GM21825 (cell line): ENCODE measurements at regions not wholly inside any gene's neighbourhood (a gene's known extent, or its start where the extent isn't known, plus 50 kb on each side); places are given as distances from the start of the nearest gene placed in this dataset.
A peak's percentile ranks its signal among the peaks of the same experiment; 100 is the strongest.
"Not testable (repeated sequence)": the region's sequence is repeated elsewhere in the genome, so short reads cannot be mapped to it uniquely, and the experiment has no call there.

Experiments
- ATAC-seq: cut with Tn5 transposase; IDR thresholded peaks from one replicate; pipeline ENCODE4 v1.9.1; 2021; ENCODE audit warnings: mild to moderate bottlenecking, moderate library complexity; ENCODE audit not compliant: unreplicated experiment

GRCh38 chr7:136136906-136137454, 159.8 kb upstream of the MTPN start:
- no peak for ATAC-seq

DNA sequence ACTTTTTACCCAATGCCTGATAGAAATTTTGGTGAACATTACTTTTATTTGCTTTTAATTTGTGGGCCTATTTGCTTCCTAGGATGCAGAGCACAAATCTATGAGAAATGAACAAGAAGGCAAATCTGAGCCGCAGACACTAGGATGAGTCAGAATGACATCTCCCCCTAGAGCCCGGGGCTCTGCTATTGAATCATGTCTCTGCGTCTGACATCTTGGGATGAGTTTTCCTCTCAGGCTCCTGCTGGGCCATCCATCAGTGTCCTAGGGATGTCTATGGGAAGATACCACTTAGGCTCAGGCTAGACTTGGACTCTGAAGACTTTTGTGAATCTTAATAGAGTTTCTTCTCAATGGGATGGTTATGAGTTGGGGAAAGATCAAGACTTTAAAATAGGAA, 157.3 kb upstream of the MTPN start:
- ATAC-seq: no peak

DNA sequence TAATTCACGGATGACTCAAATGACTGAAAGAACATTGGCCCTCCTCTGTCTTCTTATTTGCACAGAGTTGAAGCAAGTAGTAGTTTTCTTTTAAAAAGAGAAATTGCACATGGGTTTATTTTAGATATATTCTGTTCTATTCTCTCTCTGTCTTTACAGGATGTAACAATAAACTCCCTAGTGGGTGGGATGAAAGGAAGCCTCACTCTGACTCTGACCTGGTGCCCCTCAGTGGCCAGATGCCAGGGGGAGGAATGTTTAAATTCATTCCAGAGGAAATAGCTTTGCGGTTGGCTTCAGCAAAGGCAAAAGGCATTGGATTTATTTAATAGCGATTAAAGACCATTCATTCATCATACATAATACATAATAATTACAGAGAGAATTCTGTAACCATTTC, 156.4 kb upstream of the MTPN start:
- no peak for ATAC-seq

DNA sequence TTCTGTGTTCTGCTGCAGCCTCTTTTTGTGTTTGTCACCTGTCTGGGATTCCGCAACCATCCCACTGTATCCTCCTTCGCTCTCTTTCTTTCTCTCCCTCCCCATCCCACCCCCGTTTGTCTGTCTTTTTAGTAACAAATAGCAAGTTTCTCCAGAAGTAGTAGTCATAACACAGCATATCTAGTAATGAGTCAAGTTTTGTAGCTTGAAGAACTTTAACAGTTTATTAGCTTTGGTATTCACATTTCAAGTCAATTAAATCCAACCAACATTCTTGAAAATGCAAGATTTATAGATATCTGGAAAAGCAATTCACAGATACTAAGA, 154.1 kb upstream of the MTPN start:
- no peak for ATAC-seq

DNA sequence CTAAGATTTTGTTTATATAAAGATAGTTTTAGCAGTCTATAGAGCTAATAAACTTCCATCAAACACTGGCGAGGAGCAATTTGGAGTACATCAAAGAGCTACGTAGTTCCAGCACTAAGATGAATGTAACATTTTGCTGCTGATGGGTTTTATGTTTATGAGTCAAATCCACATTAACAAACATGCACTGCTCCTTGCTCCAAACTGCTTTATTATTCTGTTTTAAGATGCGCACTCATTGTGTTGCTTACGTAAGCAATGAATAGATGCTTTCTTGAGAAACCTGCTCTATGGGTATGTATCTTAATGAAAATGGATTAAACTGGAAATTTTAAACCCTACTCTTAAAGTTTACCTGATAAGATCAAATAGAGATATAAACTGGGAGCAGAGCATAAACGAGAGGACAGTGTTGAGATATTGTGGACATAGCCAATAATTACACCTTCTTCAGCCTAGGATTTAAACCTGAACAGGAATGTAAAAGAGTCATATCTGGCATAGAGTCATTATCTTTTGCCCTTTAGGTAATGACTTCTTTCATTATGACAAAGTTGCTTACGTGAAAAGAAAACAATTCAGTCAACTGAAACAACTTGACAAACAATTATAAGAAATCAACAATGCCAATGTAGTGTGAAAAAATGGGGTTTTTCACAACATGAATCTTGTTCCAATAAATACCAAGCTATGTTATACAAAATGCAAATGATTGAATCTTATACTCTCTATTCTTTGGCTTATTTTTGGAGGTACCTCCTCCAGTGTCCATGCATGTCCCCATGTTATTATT, 153.5 kb upstream of the MTPN start:
- no peak for ATAC-seq

- no peak for ATAC-seq
Measured at GRCh38 chr7:136128050-136128449, 150.9 kb upstream of the MTPN start.

GRCh38 chr7:136123352-136123751, 146.2 kb upstream of the MTPN start:
- no peak for ATAC-seq

DNA sequence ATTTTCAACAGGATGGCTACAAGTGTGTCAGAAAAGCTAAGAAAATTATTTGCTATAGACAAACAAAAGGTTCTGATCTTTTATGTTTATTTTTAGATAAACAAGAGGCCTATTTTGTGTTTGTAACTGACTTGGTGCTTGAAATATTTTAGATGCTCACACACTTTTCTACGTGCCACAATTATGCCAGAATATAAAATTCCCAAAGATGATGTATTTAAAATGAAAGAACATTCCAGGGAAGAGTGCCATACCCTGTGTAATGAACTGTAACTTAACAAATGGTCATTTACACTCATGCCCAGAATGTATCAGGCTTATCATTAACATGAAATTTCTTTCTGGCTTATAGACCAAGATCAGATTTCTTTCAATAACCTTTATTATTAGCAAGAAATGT, 144.9 kb upstream of the MTPN start:
- no peak for ATAC-seq

- ATAC-seq: no peak
Measured at GRCh38 chr7:136117539-136117938, 140.4 kb upstream of the MTPN start.

- no peak for ATAC-seq
Measured at GRCh38 chr7:136116186-136116585, 139.0 kb upstream of the MTPN start.

DNA sequence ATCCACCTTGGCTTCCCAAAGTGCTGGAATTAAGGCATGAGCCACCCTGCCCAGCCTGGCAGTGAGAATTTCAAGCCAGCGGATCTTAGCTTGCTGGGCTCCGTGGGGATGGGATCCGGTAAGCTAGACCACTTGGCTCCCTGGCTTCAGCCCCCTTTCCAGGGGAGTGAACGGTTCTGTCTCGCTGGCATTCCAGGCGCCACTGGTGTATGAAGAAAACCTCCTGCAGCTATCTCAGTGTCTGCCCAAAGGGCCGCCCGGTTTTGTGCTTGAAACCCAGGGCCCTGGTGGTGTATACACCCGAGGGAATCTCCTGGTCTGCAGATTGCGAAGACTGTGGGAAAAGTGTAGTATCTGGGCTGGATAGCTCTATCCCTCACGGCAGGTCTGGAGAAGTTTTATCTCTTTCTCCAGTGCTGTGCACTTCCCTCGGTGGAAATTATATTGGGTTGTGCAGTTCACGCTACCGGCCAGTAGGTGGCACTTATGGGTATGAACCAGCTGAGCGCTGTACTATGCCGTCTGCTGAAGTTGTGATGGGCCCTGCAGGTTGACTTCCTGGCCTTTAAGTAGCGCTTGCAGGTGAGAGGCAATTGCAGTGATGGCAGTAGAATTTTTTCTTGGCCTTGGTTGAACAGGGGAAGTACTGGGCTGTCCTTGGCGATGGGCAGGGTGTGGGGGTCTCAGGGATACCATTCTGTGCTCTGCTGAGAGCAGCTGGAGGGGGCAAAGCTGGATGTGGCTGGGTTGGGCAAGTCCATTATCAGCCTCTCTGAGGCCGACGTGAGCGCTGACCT, 138.0 kb upstream of the MTPN start:
- peak; percentile 99 for ATAC-seq

DNA sequence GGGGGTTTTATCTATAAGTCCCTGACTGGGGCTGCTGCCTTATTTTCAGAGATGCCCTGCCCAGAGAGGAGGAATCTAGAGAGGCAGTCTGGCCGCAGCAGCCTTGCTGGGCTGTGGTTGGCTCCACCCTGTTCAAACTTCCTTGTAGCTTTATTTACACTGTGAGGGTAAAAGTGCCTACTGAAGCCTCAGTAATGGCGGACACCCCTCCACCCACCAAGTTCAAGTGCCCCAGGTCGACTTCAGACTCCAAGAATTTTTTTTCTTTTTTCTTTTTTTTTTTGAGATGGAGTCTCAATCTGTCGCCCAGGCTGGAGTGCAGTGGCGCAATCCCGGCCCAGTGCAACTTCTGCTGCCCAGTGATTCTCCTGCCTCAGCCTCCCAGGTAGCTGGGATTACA, 137.3 kb upstream of the MTPN start:
- not testable (repeated sequence) for ATAC-seq

DNA sequence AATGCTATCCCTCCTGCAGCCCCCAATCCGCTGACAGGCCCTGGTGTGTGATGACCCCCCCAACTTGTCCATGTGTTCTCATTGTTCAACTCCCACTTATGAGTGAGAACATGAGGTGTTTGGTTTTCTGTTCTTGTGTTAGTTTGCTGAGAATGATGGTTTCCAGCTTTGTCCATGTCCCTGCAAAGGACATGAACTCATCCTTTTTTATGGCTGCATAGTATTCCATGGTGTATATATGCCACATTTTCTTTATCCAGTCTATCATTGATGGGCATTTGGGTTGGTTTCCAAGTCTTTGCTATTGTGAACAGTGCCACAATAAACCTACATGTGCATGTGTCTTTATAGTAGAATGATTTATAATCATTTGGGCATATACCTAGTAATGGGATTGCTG, 131.9 kb upstream of the MTPN start:
- not testable (repeated sequence) for ATAC-seq

DNA sequence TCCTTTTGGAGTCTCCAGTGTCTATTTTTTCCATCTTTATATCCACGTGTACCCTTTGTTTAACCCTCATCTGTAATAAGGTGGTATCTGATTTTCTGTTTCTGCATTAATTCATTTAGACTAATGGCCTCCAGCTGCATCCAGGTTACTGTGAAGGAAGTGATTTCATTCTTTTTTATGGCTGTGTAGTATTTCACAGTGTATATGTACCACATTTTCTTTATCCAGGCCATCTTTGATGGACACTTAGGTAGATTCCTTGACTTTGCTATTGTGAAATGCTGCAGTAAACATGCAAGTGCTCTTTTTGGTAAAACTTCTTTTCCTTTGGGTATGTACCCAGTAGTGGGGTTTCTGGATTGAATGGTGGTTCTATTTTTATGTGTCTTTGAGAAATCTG, 128.0 kb upstream of the MTPN start:
- ATAC-seq: no peak

DNA sequence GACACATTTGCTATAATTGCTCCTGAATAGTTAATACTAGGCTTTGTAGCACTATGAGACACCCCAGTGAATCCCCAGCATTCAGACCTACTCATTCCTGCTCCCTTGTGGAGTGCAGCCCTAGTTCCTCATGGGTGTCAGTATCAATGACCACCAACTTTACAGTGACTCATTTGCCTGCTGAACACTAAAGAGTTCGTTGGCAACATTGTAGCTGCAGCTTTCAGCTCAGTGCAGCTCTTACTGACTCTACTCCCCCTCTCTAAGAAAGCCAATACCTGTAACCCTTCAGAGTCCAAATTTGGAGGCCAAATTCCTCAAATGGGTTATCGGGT, 127.1 kb upstream of the MTPN start:
- ATAC-seq: no peak

GRCh38 chr7:136103545-136104268, 126.5 kb upstream of the MTPN start:
- no peak for ATAC-seq

GRCh38 chr7:136102881-136103280, 125.7 kb upstream of the MTPN start:
- no peak for ATAC-seq

DNA sequence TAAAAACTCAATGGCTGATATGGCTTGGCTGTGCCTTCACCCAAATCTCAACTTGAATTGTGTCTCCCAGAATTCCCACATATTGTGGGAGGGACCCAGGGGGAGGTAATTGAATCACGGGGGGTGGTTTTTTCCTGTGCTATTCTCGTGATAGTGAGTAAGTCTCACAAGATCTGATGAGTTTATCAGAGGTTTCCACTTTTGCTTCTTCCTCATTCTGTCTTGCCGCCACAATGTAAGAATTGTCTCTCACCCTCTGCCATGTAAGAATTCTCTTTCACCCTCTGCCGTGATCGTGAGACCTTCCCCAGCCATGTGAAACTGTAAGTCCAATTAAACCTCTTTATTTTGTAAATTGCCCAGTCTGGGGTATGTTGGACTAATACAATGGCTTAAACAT, 115.6 kb upstream of the MTPN start:
- ATAC-seq: not testable (repeated sequence)

DNA sequence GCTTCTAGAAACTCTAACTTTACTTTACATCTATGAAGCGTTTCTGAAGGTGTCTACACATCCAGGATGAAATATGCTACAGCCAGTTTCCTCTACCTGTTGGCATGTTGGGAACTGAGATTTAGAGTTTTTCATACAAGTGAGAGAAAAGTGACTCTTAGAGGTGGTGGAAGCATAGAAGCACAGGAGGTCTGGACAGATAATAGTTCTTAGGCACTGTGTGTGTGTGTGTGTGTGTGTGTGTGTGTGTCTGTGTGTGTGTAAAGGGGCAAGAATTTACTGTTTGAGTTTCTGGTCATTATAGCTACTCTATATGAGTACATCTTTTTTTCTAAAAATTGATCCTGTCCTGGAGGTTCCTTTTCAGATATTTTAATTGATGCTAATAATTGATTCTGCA, 110.7 kb upstream of the MTPN start:
- no peak for ATAC-seq

GRCh38 chr7:136086712-136087111, 109.6 kb upstream of the MTPN start:
- peak; percentile 77 for ATAC-seq

GRCh38 chr7:136079934-136080333, 102.8 kb upstream of the MTPN start:
- ATAC-seq: no peak

GRCh38 chr7:136079478-136079892, 102.3 kb upstream of the MTPN start:
- ATAC-seq: no peak
